ENCODE measurements at regions not wholly inside any gene's neighbourhood (a gene's known extent, or its start where the extent isn't known, plus 50 kb on each side); places are given as distances from the start of the nearest gene placed in this dataset.
A peak's percentile ranks its signal among the peaks of the same experiment; 100 is the strongest.
"Not testable (repeated sequence)": the region's sequence is repeated elsewhere in the genome, so short reads cannot be mapped to it uniquely, and the experiment has no call there.

- H3K36me3 ChIP-seq: no peaks in the 10 kb centered on the region
- intact Hi-C loops (cut with DNase I; ENCODE audit: low total_unique reads): no loop called here
- H3K4me3 ChIP-seq: no peak overlapping the region
- DNase-seq: no peak
- no peaks in the 10 kb centered on the region for H3K4me1 ChIP-seq
- TF ChIP-seq POLR2AphosphoS5 (IDR thresholded peaks at IDR 0.05) (no peak), EP300 (IDR thresholded peaks at IDR 0.05) (no peak)
- TF ChIP-seq, protein P1, sequence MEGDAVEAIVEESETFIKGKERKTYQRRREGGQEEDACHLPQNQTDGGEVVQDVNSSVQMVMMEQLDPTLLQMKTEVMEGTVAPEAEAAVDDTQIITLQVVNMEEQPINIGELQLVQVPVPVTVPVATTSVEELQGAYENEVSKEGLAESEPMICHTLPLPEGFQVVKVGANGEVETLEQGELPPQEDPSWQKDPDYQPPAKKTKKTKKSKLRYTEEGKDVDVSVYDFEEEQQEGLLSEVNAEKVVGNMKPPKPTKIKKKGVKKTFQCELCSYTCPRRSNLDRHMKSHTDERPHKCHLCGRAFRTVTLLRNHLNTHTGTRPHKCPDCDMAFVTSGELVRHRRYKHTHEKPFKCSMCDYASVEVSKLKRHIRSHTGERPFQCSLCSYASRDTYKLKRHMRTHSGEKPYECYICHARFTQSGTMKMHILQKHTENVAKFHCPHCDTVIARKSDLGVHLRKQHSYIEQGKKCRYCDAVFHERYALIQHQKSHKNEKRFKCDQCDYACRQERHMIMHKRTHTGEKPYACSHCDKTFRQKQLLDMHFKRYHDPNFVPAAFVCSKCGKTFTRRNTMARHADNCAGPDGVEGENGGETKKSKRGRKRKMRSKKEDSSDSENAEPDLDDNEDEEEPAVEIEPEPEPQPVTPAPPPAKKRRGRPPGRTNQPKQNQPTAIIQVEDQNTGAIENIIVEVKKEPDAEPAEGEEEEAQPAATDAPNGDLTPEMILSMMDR (IDR thresholded peaks at IDR 0.05): no peak
- H3K27ac ChIP-seq: no peak overlapping the region
- H3K27me3 ChIP-seq: no peaks in the 10 kb centered on the region
- H3K9me3 ChIP-seq: no peaks in the 10 kb centered on the region
- WGBS, 5 donors: 55 to 72% (median 59%) methylated on average over 1 of the region's 1 CpG
Measured at GRCh38 chr4:116202524-116202923, 882.9 kb downstream of the TRAM1L1 start.

GRCh38 chr4:116197317-116197809 lies 888.0 kb downstream of the TRAM1L1 start:
- 67 to 83% (median 72%) methylated on average over 3 of the region's 3 CpGs for WGBS, 5 donors
- H3K4me1 ChIP-seq: no peaks in the 10 kb centered on the region
- TF ChIP-seq, protein P1 (IDR thresholded peaks at IDR 0.05): no peak
- TF ChIP-seq POLR2A (IDR thresholded peaks at IDR 0.05) (no peak), EP300 (IDR thresholded peaks at IDR 0.05) (no peak), POLR2AphosphoS5 (IDR thresholded peaks at IDR 0.05) (no peak)
- no peak for DNase-seq
- H3K36me3 ChIP-seq: no peaks in the 10 kb centered on the region
- intact Hi-C loops (cut with DNase I; ENCODE audit: low total_unique reads): no loop called here
- H3K27me3 ChIP-seq: no peaks in the 10 kb centered on the region
- H3K4me3 ChIP-seq: no peak overlapping the region
- no peak overlapping the region for H3K27ac ChIP-seq
- no peaks in the 10 kb centered on the region for H3K9me3 ChIP-seq

DNA sequence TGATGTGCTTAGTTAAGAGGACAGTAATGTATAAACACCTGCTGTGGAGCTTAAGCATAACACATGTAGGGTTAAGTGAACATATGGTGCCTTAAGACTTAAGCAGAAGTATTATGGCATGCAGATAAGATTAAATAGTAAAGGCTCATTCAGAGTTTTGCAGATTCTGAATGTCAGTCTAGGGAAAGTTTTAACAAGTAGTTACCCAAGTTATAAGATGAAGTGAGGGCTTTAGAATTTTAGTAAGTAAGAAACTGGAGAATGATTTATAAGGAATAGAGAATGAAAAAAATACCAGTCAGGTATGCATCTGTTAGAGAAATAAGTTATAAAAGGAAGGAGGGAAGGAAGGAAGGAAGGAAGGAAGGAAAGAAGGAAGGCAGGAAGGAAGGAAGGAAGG lies 902.1 kb downstream of the TRAM1L1 start:
- Histone ChIP-seq H3K27me3 (no peaks in the 10 kb centered on the region), H3K4me3 (no peak overlapping the region)
- intact Hi-C loops (cut with DNase I; ENCODE audit: low total_unique reads): no loop called here

GRCh38 chr4:116180157-116180601 lies 905.2 kb downstream of the TRAM1L1 start:
- TF ChIP-seq EP300 (IDR thresholded peaks at IDR 0.05): no peak
- TF ChIP-seq, protein P1 (IDR thresholded peaks at IDR 0.05): peak in 1 of 7 experiments; percentile 7
- no peaks in the 10 kb centered on the region for H3K36me3 ChIP-seq
- no peak overlapping the region for H3K27ac ChIP-seq
- no peaks in the 10 kb centered on the region for H3K27me3 ChIP-seq
- 16 to 33% (median 22%) methylated on average over 2 of the region's 2 CpGs for WGBS, 5 donors
- intact Hi-C loops (cut with DNase I; ENCODE audit: low total_unique reads): no loop called here
- H3K4me3 ChIP-seq: no peak overlapping the region
- H3K9me3 ChIP-seq: no peaks in the 10 kb centered on the region
- DNase-seq: peak in 1 of 2 donors; percentile 40
- H3K4me1 ChIP-seq: no peaks in the 10 kb centered on the region

More for the DNA sequence above, 902.1 kb downstream of the TRAM1L1 start:
- Histone ChIP-seq H3K9me3 (no peaks in the 10 kb centered on the region), H3K36me3 (no peaks in the 10 kb centered on the region), H3K4me1 (no peaks in the 10 kb centered on the region), H3K27ac (no peak overlapping the region)
- no peak for DNase-seq
- TF ChIP-seq POLR2A (IDR thresholded peaks at IDR 0.05) (no peak), EP300 (IDR thresholded peaks at IDR 0.05) (no peak), POLR2AphosphoS5 (IDR thresholded peaks at IDR 0.05) (no peak)
- TF ChIP-seq, protein P1 (IDR thresholded peaks at IDR 0.05): no peak

DNA sequence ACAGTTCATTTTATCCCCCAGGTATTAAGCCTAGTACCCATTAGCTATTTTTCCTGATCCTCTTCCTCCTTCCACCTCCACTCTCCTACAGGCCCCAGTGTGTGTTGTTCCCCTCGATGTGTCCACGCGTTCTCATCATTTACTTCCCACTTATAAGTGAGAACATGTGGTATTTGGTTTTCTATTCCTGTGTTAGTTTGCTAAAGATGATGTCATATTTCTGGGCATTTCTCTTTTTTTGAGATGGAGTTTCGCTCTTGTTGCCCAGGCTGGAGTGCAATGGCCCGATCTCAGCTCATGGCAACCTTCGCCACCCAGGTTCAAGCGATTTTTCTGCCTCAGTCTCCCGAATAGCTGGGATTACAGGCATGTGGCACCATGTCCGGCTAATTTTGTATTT lies 934.0 kb downstream of the TRAM1L1 start:
- DNase-seq; H3K4me3 ChIP-seq; H3K36me3 ChIP-seq; H3K27me3 ChIP-seq; H3K4me1 ChIP-seq; intact Hi-C loops (cut with DNase I; ENCODE audit: low total_unique reads); H3K27ac ChIP-seq; H3K9me3 ChIP-seq: not testable (repeated sequence)
- 88 to 94% (median 92%) methylated on average over 9 of the region's 9 CpGs for WGBS, 5 donors
